PC-3 (cell line): ENCODE measurements at regions not wholly inside any gene's neighbourhood (a gene's known extent, or its start where the extent isn't known, plus 50 kb on each side); places are given as distances from the start of the nearest gene placed in this dataset.
A peak's percentile ranks its signal among the peaks of the same experiment; 100 is the strongest.

Source experiments
- ATAC-seq: fragments of 200-7000 bp; cut with Tn5 transposase; 2 replicates; pipeline ENCODE4 v1.9.1; 2020; ENCODE audit warnings: mild to moderate bottlenecking, moderate library complexity
- BruUV-seq: library from RNA; stranded (reverse); fragments of 400-500 nt; replicated peaks from 2 replicates; lab custom pipeline; 2021; lab: Mats Ljungman, UMichigan
- CTCF ChIA-PET: fragments of 300-600 bp; sonication (Branson Sonifier 250); formaldehyde crosslinking; loops from one replicate; lab custom pipeline; 2022; ENCODE audit warnings: antibody characterized with exemption; lab: Charles Lee
- POLR2A ChIA-PET: fragments of 300-600 bp; sonication (Branson Sonifier 250); formaldehyde crosslinking; loops from one replicate; lab custom pipeline; 2022; ENCODE audit warnings: antibody characterized with exemption; ENCODE audit not compliant: unreplicated experiment; lab: Charles Lee
- DNase-seq: peaks from one replicate; pipeline ENCODE4 v3.0.0-alpha.2; 2015
- H2AFZ ChIP-seq: fragments of 300-600 bp; sonication (generic); 2 replicates; pipeline ENCODE4 v1.6.0; 2016; ENCODE audit warnings: antibody characterized with exemption, low read length
- H3F3A ChIP-seq: fragments of 300-600 bp; sonication (generic); one replicate; pipeline ENCODE4 v1.6.0; 2017; ENCODE audit warnings: antibody characterized with exemption, low read length, control low read depth, mild to moderate bottlenecking; ENCODE audit not compliant: unreplicated experiment
- H3K27ac ChIP-seq: fragments of 300-600 bp; sonication (generic); 2 replicates; pipeline ENCODE4 v1.5.1; 2016; ENCODE audit warnings: mild to moderate bottlenecking, low read length
- H3K27me3 ChIP-seq: fragments of 300-600 bp; sonication (generic); 2 replicates; pipeline ENCODE4 v1.6.1; 2016; ENCODE audit warnings: low read length, mixed read lengths
- H3K36me3 ChIP-seq: fragments of 300-600 bp; sonication (generic); 2 replicates; pipeline ENCODE4 v1.6.1; 2016; ENCODE audit warnings: low read depth, mixed run types, low read length, mixed read lengths
- H3K4me1 ChIP-seq: fragments of 300-600 bp; sonication (generic); 2 replicates; pipeline ENCODE4 v1.5.1; 2016; ENCODE audit warnings: low read length; ENCODE audit not compliant: insufficient read depth
- H3K4me2 ChIP-seq: fragments of 300-600 bp; sonication (generic); 2 replicates; pipeline ENCODE4 v1.6.0; 2016; ENCODE audit warnings: low read length
- H3K4me3 ChIP-seq: fragments of 300-600 bp; sonication (generic); 2 replicates; pipeline ENCODE4 v1.5.1; 2016; ENCODE audit warnings: mild to moderate bottlenecking, low read length, mixed read lengths
- H3K79me2 ChIP-seq: fragments of 300-600 bp; sonication (generic); 2 replicates; pipeline ENCODE4 v1.6.1; 2017; ENCODE audit warnings: low read length, mixed read lengths
- H3K9ac ChIP-seq: fragments of 300-600 bp; sonication (generic); 2 replicates; pipeline ENCODE4 v1.6.0; 2016; ENCODE audit warnings: mild to moderate bottlenecking, low read length
- H3K9me2 ChIP-seq: fragments of 300-600 bp; sonication (generic); replicated peaks from 2 replicates; pipeline ENCODE4 v1.6.1; 2016; ENCODE audit warnings: mixed run types, low read length, mixed read lengths
- H3K9me3 ChIP-seq: fragments of 300-600 bp; sonication (generic); 2 replicates; pipeline ENCODE4 v1.6.1; 2016; ENCODE audit warnings: low read length, mixed read lengths
- H4K20me1 ChIP-seq: fragments of 300-600 bp; sonication (generic); 2 replicates; pipeline ENCODE4 v1.6.1; 2016; ENCODE audit warnings: low read length, mixed read lengths
- CTCF ChIP-seq: fragments of 300-600 bp; sonication (generic); conservative IDR thresholded peaks from 2 replicates; pipeline ENCODE4 v1.5.1; 2017; ENCODE audit warnings: antibody characterized with exemption, low read depth, mild to moderate bottlenecking, low read length
- EZH2 ChIP-seq: fragments of 300-600 bp; sonication (generic); IDR thresholded peaks from one replicate; pipeline ENCODE4 v1.6.1; 2017; ENCODE audit warnings: antibody characterized with exemption, mild to moderate bottlenecking, low read length; ENCODE audit not compliant: unreplicated experiment
- EZH2phosphoT487 ChIP-seq: fragments of 300-600 bp; sonication (generic); IDR thresholded peaks from 2 replicates; pipeline ENCODE4 v1.6.1; 2018; ENCODE audit warnings: mild to moderate bottlenecking, antibody characterized with exemption, low read length, borderline replicate concordance
- intact Hi-C: fragments of 100-400 bp; cut with micrococcal nuclease; formaldehyde crosslinking; loops from 2 replicates; pipeline ENCODE4 v1.9.0; 2023

- peak; percentile 64 for DNase-seq
Observed at GRCh38 chr18:27604583-27604982, 419.5 kb upstream of the CHST9 start.

GRCh38 chr18:27602092-27602491 is 417.0 kb upstream of the CHST9 start:
- no peak overlapping the region for H3K4me3 ChIP-seq
- no peaks in the 10 kb centered on the region for H3K36me3 ChIP-seq
- H3K27ac ChIP-seq = no peak overlapping the region
- no peak overlapping the region for H3K4me2 ChIP-seq
- no peaks in the 10 kb centered on the region; the same call in 1 of the 2 replicates for H3K27me3 ChIP-seq
- H3K9ac ChIP-seq = no peak overlapping the region
- no peaks in the 10 kb centered on the region for H4K20me1 ChIP-seq
- DNase-seq = no peak
- no peaks in the 10 kb centered on the region for H3F3A ChIP-seq
- H3K4me1 ChIP-seq = peaks cover 11% of the 10 kb centered on the region
- H3K79me2 ChIP-seq = no peaks in the 10 kb centered on the region
- no peaks in the 10 kb centered on the region for H3K9me3 ChIP-seq
- no TSS peak for BruUV-seq
- ChIA-PET POLR2A (no interaction called here), CTCF (no interaction called here)
- TF ChIP-seq CTCF = no peak
- TF ChIP-seq EZH2 = no peak
- TF ChIP-seq EZH2phosphoT487 = no peak
- intact Hi-C loops = loop anchor here (10.0 kb wide), 2 partner anchors 243 to 413 kb away; no protein-coding TSS in a partner anchor
- H2AFZ ChIP-seq = no peak overlapping the region
- ATAC-seq = no peak
- no peaks in the 10 kb centered on the region for H3K9me2 ChIP-seq

More at GRCh38 chr18:27604583-27604982, 419.5 kb upstream of the CHST9 start:
- Histone ChIP-seq H3K9ac (no peak overlapping the region), H3K79me2 (no peaks in the 10 kb centered on the region), H3K4me3 (no peak overlapping the region), H3K4me1 (peaks cover 11% of the 10 kb centered on the region), H3K27me3 (no peaks in the 10 kb centered on the region), H2AFZ (no peak overlapping the region), H3K9me3 (no peaks in the 10 kb centered on the region), H3K4me2 (peak overlapping the region; percentile 16), H3K36me3 (no peaks in the 10 kb centered on the region), H4K20me1 (no peaks in the 10 kb centered on the region), H3K9me2 (no peaks in the 10 kb centered on the region), H3F3A (no peaks in the 10 kb centered on the region), H3K27ac (no peak overlapping the region)
- CTCF ChIA-PET = interaction anchor here (1.6 kb wide), 1 partner anchor 146 kb away, joined by 17 read pairs; no protein-coding TSS in a partner anchor
- intact Hi-C loops = loop anchor here (2.0 to 10.0 kb wide), 4 partner anchors 240 to 574 kb away; no protein-coding TSS in a partner anchor
- POLR2A ChIA-PET = no interaction called here
- peak; percentile 82 for ATAC-seq
- TF ChIP-seq CTCF = no peak
- no peak for TF ChIP-seq EZH2
- TF ChIP-seq EZH2phosphoT487 = no peak
- BruUV-seq = no TSS peak

GRCh38 chr18:27600245-27600644 is 415.1 kb upstream of the CHST9 start:
- H3F3A ChIP-seq = no peaks in the 10 kb centered on the region

More at GRCh38 chr18:27600245-27600644, 415.1 kb upstream of the CHST9 start:
- no peak for TF ChIP-seq EZH2
- no peak for TF ChIP-seq CTCF
- TF ChIP-seq EZH2phosphoT487 = no peak
- intact Hi-C loops = loop anchor here (10.0 kb wide), 2 partner anchors 245 to 415 kb away; no protein-coding TSS in a partner anchor
- POLR2A ChIA-PET = no interaction called here
- Histone ChIP-seq H3K9me3 (no peaks in the 10 kb centered on the region), H3K79me2 (no peaks in the 10 kb centered on the region), H3K9ac (no peak overlapping the region), H4K20me1 (no peaks in the 10 kb centered on the region), H3K27ac (no peak overlapping the region), H3K36me3 (no peaks in the 10 kb centered on the region), H3K4me1 (peaks cover 11% of the 10 kb centered on the region), H3K4me2 (no peak overlapping the region), H3K9me2 (no peaks in the 10 kb centered on the region), H3K27me3 (peaks cover 8% of the 10 kb centered on the region), H3K4me3 (no peak overlapping the region), H2AFZ (no peak overlapping the region)
- no TSS peak for BruUV-seq
- no peak for DNase-seq
- ATAC-seq = no peak
- CTCF ChIA-PET = interaction anchor here (0.5 to 0.9 kb wide), 3 partner anchors 356 to 1656 kb away, joined by 3 read pairs; no protein-coding TSS in a partner anchor
